Mesenchymal stem cell (in vitro differentiated cells and primary cell): ENCODE measurements at regions not wholly inside any gene's neighbourhood (a gene's known extent, or its start where the extent isn't known, plus 50 kb on each side); places are given as distances from the start of the nearest gene placed in this dataset.

Experiments used
- DNase-seq: peaks from one replicate; pipeline ENCODE4 v3.0.0-alpha.2; 2013
- H2AFZ ChIP-seq: one replicate; pipeline ENCODE4 v1.6.1; 2013; ENCODE audit warnings: low read depth, mild to moderate bottlenecking, control low read depth, inconsistent platforms, low read length, moderate library complexity
- H2AK5ac ChIP-seq: 2 replicates; pipeline ENCODE4 v1.6.1; 2013; ENCODE audit warnings: low read length, moderate library complexity, mild to moderate bottlenecking, inconsistent platforms; ENCODE audit not compliant: severe bottlenecking
- H2BK120ac ChIP-seq: one replicate; pipeline ENCODE4 v1.6.1; 2013; ENCODE audit warnings: low read depth, mild to moderate bottlenecking, inconsistent platforms, low read length, moderate library complexity
- H2BK12ac ChIP-seq, 2 experiments: one replicate each; pipeline ENCODE4 v1.6.1; 2013; ENCODE audit warnings: inconsistent platforms in 2 of 2, low read length in 2 of 2, mild to moderate bottlenecking in 2 of 2, moderate library complexity in 2 of 2, control low read depth in 1 of 2
- H2BK15ac ChIP-seq: one replicate; pipeline ENCODE4 v1.6.1; 2013; ENCODE audit warnings: mild to moderate bottlenecking, low read depth, inconsistent platforms; ENCODE audit not compliant: poor library complexity, severe bottlenecking
- H2BK5ac ChIP-seq: 2 replicates; pipeline ENCODE4 v1.6.1; 2013; ENCODE audit warnings: low read depth, mild to moderate bottlenecking, low read length, control low read depth, inconsistent platforms; ENCODE audit not compliant: poor library complexity, severe bottlenecking
- H3K14ac ChIP-seq, 2 experiments: one replicate each; pipeline ENCODE4 v1.6.1; 2013; ENCODE audit warnings: inconsistent platforms in 2 of 2, low read length in 2 of 2, control low read depth in 1 of 2, mild to moderate bottlenecking in 1 of 2, moderate library complexity in 1 of 2
- H3K18ac ChIP-seq, 2 experiments: one replicate each; pipeline ENCODE4 v1.6.1; 2013; ENCODE audit warnings: inconsistent platforms in 2 of 2, low read length in 2 of 2, control low read depth in 1 of 2, low read depth in 1 of 2, mild to moderate bottlenecking in 1 of 2
- H3K23ac ChIP-seq, 2 experiments: one replicate each; pipeline ENCODE4 v1.6.1; 2013; ENCODE audit warnings: inconsistent platforms in 2 of 2, low read length in 2 of 2, mild to moderate bottlenecking in 2 of 2, moderate library complexity in 2 of 2, control low read depth in 1 of 2
- H3K27ac ChIP-seq: 2 replicates; pipeline ENCODE4 v1.5.1; 2013; ENCODE audit warnings: mild to moderate bottlenecking, moderate library complexity, low read length, control low read depth, inconsistent platforms; ENCODE audit not compliant: poor library complexity, severe bottlenecking
- H3K27me3 ChIP-seq, 2 experiments: 2 replicates each; pipeline versions ENCODE4 v1.6.1 to v1.7.0; 2013; ENCODE audit warnings: low read length in 2 of 2, mild to moderate bottlenecking in 2 of 2, moderate library complexity in 2 of 2, control low read depth in 1 of 2, inconsistent platforms in 1 of 2; ENCODE audit not compliant: control insufficient read depth in 1 of 2, insufficient read depth in 1 of 2
- H3K36me3 ChIP-seq, 2 experiments: 2 replicates each; pipeline versions ENCODE4 v1.6.1 to v1.7.0; 2013; ENCODE audit warnings: low read length in 2 of 2, control low read depth in 1 of 2, inconsistent platforms in 1 of 2, low read depth in 1 of 2, mild to moderate bottlenecking in 1 of 2; ENCODE audit not compliant: insufficient read depth in 2 of 2, control insufficient read depth in 1 of 2
- H3K4ac ChIP-seq, 2 experiments: one replicate each; pipeline ENCODE4 v1.6.1; 2013; ENCODE audit warnings: inconsistent platforms in 2 of 2, low read length in 2 of 2, mild to moderate bottlenecking in 2 of 2, moderate library complexity in 2 of 2, control low read depth in 1 of 2, low read depth in 1 of 2
- H3K4me1 ChIP-seq: 2 replicates; pipeline ENCODE4 v1.6.1; 2013; ENCODE audit warnings: low read depth, low read length, control low read depth; ENCODE audit not compliant: control insufficient read depth, insufficient read depth
- H3K4me2 ChIP-seq: 2 replicates; pipeline ENCODE4 v1.6.1; 2013; ENCODE audit warnings: low read length, mild to moderate bottlenecking, inconsistent platforms; ENCODE audit not compliant: poor library complexity, severe bottlenecking
- H3K4me3 ChIP-seq, 2 experiments: 2 replicates each; pipeline versions ENCODE4 v1.5.1 to v1.7.0; 2013; ENCODE audit warnings: low read length in 2 of 2, mild to moderate bottlenecking in 2 of 2, control low read depth in 1 of 2, low read depth in 1 of 2; ENCODE audit not compliant: insufficient read depth in 1 of 2
- H3K79me1 ChIP-seq: replicated peaks from 2 replicates; pipeline ENCODE4 v1.6.1; 2013; ENCODE audit warnings: mild to moderate bottlenecking, control low read depth, low read length, inconsistent platforms; ENCODE audit not compliant: poor library complexity, severe bottlenecking
- H3K9ac ChIP-seq: 2 replicates; pipeline ENCODE4 v1.7.0; 2013; ENCODE audit warnings: mild to moderate bottlenecking, low read length, moderate library complexity
- H3K9me3 ChIP-seq: 2 replicates; pipeline ENCODE4 v1.7.0; 2013; ENCODE audit warnings: mild to moderate bottlenecking, low read length; ENCODE audit not compliant: control insufficient read depth
- H4K8ac ChIP-seq: one replicate; pipeline ENCODE4 v1.6.1; 2013; ENCODE audit warnings: inconsistent platforms, mild to moderate bottlenecking, low read length, moderate library complexity
- H4K91ac ChIP-seq: one replicate; pipeline ENCODE4 v1.6.1; 2013; ENCODE audit warnings: mild to moderate bottlenecking, low read length, inconsistent platforms
- WGBS: methylation state at CpG from one replicate; pipeline ENCODE4 v1.1.7; 2013; ENCODE audit warnings: mixed read lengths; 5-methylcytosine and 5-hydroxymethylcytosine counted together

- no peak overlapping the region for H3K23ac ChIP-seq
- H3K4me2 ChIP-seq, result no peak overlapping the region
- H2BK12ac ChIP-seq, result no peak overlapping the region
- H3K4ac ChIP-seq, result no peak overlapping the region
- no peak overlapping the region for H3K4me3 ChIP-seq
- no peak overlapping the region for H2BK15ac ChIP-seq
- no peak for DNase-seq
- 0% methylated on average over 1 of the region's 4 CpGs for WGBS
- H2AK5ac ChIP-seq, result no peak overlapping the region
- H4K8ac ChIP-seq, result no peak overlapping the region
- no peaks in the 10 kb centered on the region for H3K27me3 ChIP-seq
- no peak overlapping the region for H4K91ac ChIP-seq
- no peaks in the 10 kb centered on the region for H3K79me1 ChIP-seq
- H3K27ac ChIP-seq, result no peak overlapping the region
- H3K36me3 ChIP-seq, result no peaks in the 10 kb centered on the region
- H3K9me3 ChIP-seq, result peaks cover 4% of the 10 kb centered on the region
- no peak overlapping the region for H2BK5ac ChIP-seq
- H2AFZ ChIP-seq, result no peak overlapping the region
- H2BK120ac ChIP-seq, result no peak overlapping the region
- H3K18ac ChIP-seq, result no peak overlapping the region
- no peaks in the 10 kb centered on the region for H3K4me1 ChIP-seq
- H3K14ac ChIP-seq, result no peak overlapping the region
- H3K9ac ChIP-seq, result no peak overlapping the region
Measured at GRCh38 chr16:60905811-60906210, 1130.4 kb downstream of the CDH8 start.

- Histone ChIP-seq H4K8ac (no peak overlapping the region), H2BK120ac (no peak overlapping the region), H2BK15ac (no peak overlapping the region), H2AK5ac (no peak overlapping the region), H3K4me3 (no peak overlapping the region), H3K18ac (no peak overlapping the region), H3K4me2 (no peak overlapping the region), H2BK12ac (no peak overlapping the region), H3K79me1 (no peaks in the 10 kb centered on the region), H3K9ac (no peak overlapping the region), H3K4ac (no peak overlapping the region), H3K23ac (no peak overlapping the region), H3K27me3 (no peaks in the 10 kb centered on the region), H3K4me1 (no peaks in the 10 kb centered on the region), H2BK5ac (no peak overlapping the region), H4K91ac (no peak overlapping the region), H3K36me3 (no peaks in the 10 kb centered on the region), H3K14ac (no peak overlapping the region), H2AFZ (no peak overlapping the region), H3K27ac (no peak overlapping the region), H3K9me3 (peaks cover 13% of the 10 kb centered on the region)
- WGBS, result 94% methylated on average over 3 of the region's 4 CpGs
- no peak for DNase-seq
Measured at GRCh38 chr16:60902114-60902513, 1134.1 kb downstream of the CDH8 start.

GRCh38 chr16:60882816-60883215 lies 1153.4 kb downstream of the CDH8 start:
- H4K8ac ChIP-seq, result no peak overlapping the region
- H4K91ac ChIP-seq, result no peak overlapping the region
- no peak overlapping the region for H3K27ac ChIP-seq
- no peaks in the 10 kb centered on the region for H3K36me3 ChIP-seq
- H3K14ac ChIP-seq, result no peak overlapping the region
- no peak overlapping the region for H2AK5ac ChIP-seq
- H3K27me3 ChIP-seq, result no peaks in the 10 kb centered on the region
- H2BK5ac ChIP-seq, result no peak overlapping the region
- peaks cover 10% of the 10 kb centered on the region for H3K9me3 ChIP-seq
- H2BK12ac ChIP-seq, result no peak overlapping the region
- H2BK120ac ChIP-seq, result no peak overlapping the region
- 100% methylated on average over 1 of the region's 2 CpGs for WGBS
- H3K4me3 ChIP-seq, result no peak overlapping the region
- H3K4me1 ChIP-seq, result no peaks in the 10 kb centered on the region
- no peak overlapping the region for H3K4me2 ChIP-seq
- H2BK15ac ChIP-seq, result no peak overlapping the region
- H2AFZ ChIP-seq, result no peak overlapping the region
- H3K4ac ChIP-seq, result no peak overlapping the region
- H3K18ac ChIP-seq, result no peak overlapping the region
- no peak for DNase-seq
- no peak overlapping the region for H3K9ac ChIP-seq
- H3K23ac ChIP-seq, result no peak overlapping the region
- no peaks in the 10 kb centered on the region for H3K79me1 ChIP-seq

GRCh38 chr16:60852635-60853034 lies 1183.6 kb downstream of the CDH8 start:
- Histone ChIP-seq H4K91ac (no peak overlapping the region), H3K4me1 (no peaks in the 10 kb centered on the region), H3K27ac (no peak overlapping the region), H2AK5ac (no peak overlapping the region), H3K4me3 (no peak overlapping the region), H3K18ac (no peak overlapping the region), H2BK12ac (no peak overlapping the region), H3K23ac (no peak overlapping the region), H2AFZ (no peak overlapping the region), H3K79me1 (no peaks in the 10 kb centered on the region), H3K14ac (no peak overlapping the region), H2BK15ac (no peak overlapping the region), H3K4ac (no peak overlapping the region), H3K27me3 (no peaks in the 10 kb centered on the region), H2BK120ac (no peak overlapping the region), H3K9ac (no peak overlapping the region), H3K9me3 (peaks cover 14% of the 10 kb centered on the region), H2BK5ac (no peak overlapping the region), H4K8ac (no peak overlapping the region), H3K4me2 (no peak overlapping the region), H3K36me3 (no peaks in the 10 kb centered on the region)
- no CpG with 5 or more reads among the region's 3 CpGs for WGBS
- DNase-seq, result no peak
